Mesenchymal stem cell (in vitro differentiated cells and primary cell): ENCODE measurements at regions not wholly inside any gene's neighbourhood (a gene's known extent, or its start where the extent isn't known, plus 50 kb on each side); places are given as distances from the start of the nearest gene placed in this dataset.

ENCODE experiments used
- DNase-seq: peaks from one replicate; pipeline ENCODE4 v3.0.0-alpha.2; 2013
- H2AFZ ChIP-seq: one replicate; pipeline ENCODE4 v1.6.1; 2013; ENCODE audit warnings: low read depth, mild to moderate bottlenecking, control low read depth, inconsistent platforms, low read length, moderate library complexity
- H2AK5ac ChIP-seq: 2 replicates; pipeline ENCODE4 v1.6.1; 2013; ENCODE audit warnings: low read length, moderate library complexity, mild to moderate bottlenecking, inconsistent platforms; ENCODE audit not compliant: severe bottlenecking
- H2BK120ac ChIP-seq: one replicate; pipeline ENCODE4 v1.6.1; 2013; ENCODE audit warnings: low read depth, mild to moderate bottlenecking, inconsistent platforms, low read length, moderate library complexity
- H2BK12ac ChIP-seq, 2 experiments: one replicate each; pipeline ENCODE4 v1.6.1; 2013; ENCODE audit warnings: inconsistent platforms in 2 of 2, low read length in 2 of 2, mild to moderate bottlenecking in 2 of 2, moderate library complexity in 2 of 2, control low read depth in 1 of 2
- H2BK15ac ChIP-seq: one replicate; pipeline ENCODE4 v1.6.1; 2013; ENCODE audit warnings: mild to moderate bottlenecking, low read depth, inconsistent platforms; ENCODE audit not compliant: poor library complexity, severe bottlenecking
- H2BK5ac ChIP-seq: 2 replicates; pipeline ENCODE4 v1.6.1; 2013; ENCODE audit warnings: low read depth, mild to moderate bottlenecking, low read length, control low read depth, inconsistent platforms; ENCODE audit not compliant: poor library complexity, severe bottlenecking
- H3K14ac ChIP-seq, 2 experiments: one replicate each; pipeline ENCODE4 v1.6.1; 2013; ENCODE audit warnings: inconsistent platforms in 2 of 2, low read length in 2 of 2, control low read depth in 1 of 2, mild to moderate bottlenecking in 1 of 2, moderate library complexity in 1 of 2
- H3K18ac ChIP-seq, 2 experiments: one replicate each; pipeline ENCODE4 v1.6.1; 2013; ENCODE audit warnings: inconsistent platforms in 2 of 2, low read length in 2 of 2, control low read depth in 1 of 2, low read depth in 1 of 2, mild to moderate bottlenecking in 1 of 2
- H3K23ac ChIP-seq, 2 experiments: one replicate each; pipeline ENCODE4 v1.6.1; 2013; ENCODE audit warnings: inconsistent platforms in 2 of 2, low read length in 2 of 2, mild to moderate bottlenecking in 2 of 2, moderate library complexity in 2 of 2, control low read depth in 1 of 2
- H3K27ac ChIP-seq: 2 replicates; pipeline ENCODE4 v1.5.1; 2013; ENCODE audit warnings: mild to moderate bottlenecking, moderate library complexity, low read length, control low read depth, inconsistent platforms; ENCODE audit not compliant: poor library complexity, severe bottlenecking
- H3K27me3 ChIP-seq, 2 experiments: 2 replicates each; pipeline versions ENCODE4 v1.6.1 to v1.7.0; 2013; ENCODE audit warnings: low read length in 2 of 2, mild to moderate bottlenecking in 2 of 2, moderate library complexity in 2 of 2, control low read depth in 1 of 2, inconsistent platforms in 1 of 2; ENCODE audit not compliant: control insufficient read depth in 1 of 2, insufficient read depth in 1 of 2
- H3K36me3 ChIP-seq, 2 experiments: 2 replicates each; pipeline versions ENCODE4 v1.6.1 to v1.7.0; 2013; ENCODE audit warnings: low read length in 2 of 2, control low read depth in 1 of 2, inconsistent platforms in 1 of 2, low read depth in 1 of 2, mild to moderate bottlenecking in 1 of 2; ENCODE audit not compliant: insufficient read depth in 2 of 2, control insufficient read depth in 1 of 2
- H3K4ac ChIP-seq, 2 experiments: one replicate each; pipeline ENCODE4 v1.6.1; 2013; ENCODE audit warnings: inconsistent platforms in 2 of 2, low read length in 2 of 2, mild to moderate bottlenecking in 2 of 2, moderate library complexity in 2 of 2, control low read depth in 1 of 2, low read depth in 1 of 2
- H3K4me1 ChIP-seq: 2 replicates; pipeline ENCODE4 v1.6.1; 2013; ENCODE audit warnings: low read depth, low read length, control low read depth; ENCODE audit not compliant: control insufficient read depth, insufficient read depth
- H3K4me2 ChIP-seq: 2 replicates; pipeline ENCODE4 v1.6.1; 2013; ENCODE audit warnings: low read length, mild to moderate bottlenecking, inconsistent platforms; ENCODE audit not compliant: poor library complexity, severe bottlenecking
- H3K4me3 ChIP-seq, 2 experiments: 2 replicates each; pipeline versions ENCODE4 v1.5.1 to v1.7.0; 2013; ENCODE audit warnings: low read length in 2 of 2, mild to moderate bottlenecking in 2 of 2, control low read depth in 1 of 2, low read depth in 1 of 2; ENCODE audit not compliant: insufficient read depth in 1 of 2
- H3K79me1 ChIP-seq: replicated peaks from 2 replicates; pipeline ENCODE4 v1.6.1; 2013; ENCODE audit warnings: mild to moderate bottlenecking, control low read depth, low read length, inconsistent platforms; ENCODE audit not compliant: poor library complexity, severe bottlenecking
- H3K9ac ChIP-seq: 2 replicates; pipeline ENCODE4 v1.7.0; 2013; ENCODE audit warnings: mild to moderate bottlenecking, low read length, moderate library complexity
- H3K9me3 ChIP-seq: 2 replicates; pipeline ENCODE4 v1.7.0; 2013; ENCODE audit warnings: mild to moderate bottlenecking, low read length; ENCODE audit not compliant: control insufficient read depth
- H4K8ac ChIP-seq: one replicate; pipeline ENCODE4 v1.6.1; 2013; ENCODE audit warnings: inconsistent platforms, mild to moderate bottlenecking, low read length, moderate library complexity
- H4K91ac ChIP-seq: one replicate; pipeline ENCODE4 v1.6.1; 2013; ENCODE audit warnings: mild to moderate bottlenecking, low read length, inconsistent platforms
- WGBS: methylation state at CpG from one replicate; pipeline ENCODE4 v1.1.7; 2013; ENCODE audit warnings: mixed read lengths; 5-methylcytosine and 5-hydroxymethylcytosine counted together

DNA sequence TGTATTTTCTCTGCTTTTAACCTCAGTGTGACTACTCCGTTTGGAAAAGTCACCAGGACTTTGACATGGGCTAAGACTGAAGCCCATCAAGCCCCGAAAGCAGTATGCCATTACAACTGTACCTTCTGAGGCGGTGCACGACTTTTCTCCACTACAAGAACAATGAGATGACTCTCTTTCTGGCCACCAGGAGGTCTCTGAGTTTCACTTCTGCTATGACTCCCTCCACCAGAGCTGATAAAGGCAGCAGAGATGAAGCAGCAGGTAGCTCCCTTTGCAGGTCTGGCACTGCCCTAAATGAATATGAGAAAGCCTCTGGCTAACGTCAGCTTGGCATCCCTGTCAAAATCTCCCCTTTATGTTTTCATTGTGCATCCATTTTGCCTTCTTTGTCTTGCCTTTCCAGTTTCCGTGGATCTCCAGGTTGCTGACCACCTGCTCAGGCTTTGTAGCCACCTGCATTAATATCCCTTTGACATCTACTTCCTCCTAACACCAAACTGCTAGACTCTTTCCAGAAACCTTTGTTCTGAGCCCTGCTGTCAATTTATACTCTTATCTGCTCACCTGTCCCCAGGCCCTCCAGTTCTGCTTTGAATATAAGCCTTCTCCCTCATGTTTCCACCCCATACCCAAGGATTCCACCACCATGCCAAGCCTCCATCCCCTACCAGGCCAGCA, 221.7 kb downstream of the ZNF608 start:
- Histone ChIP-seq H2BK12ac (no peak overlapping the region), H2AFZ (no peak overlapping the region), H3K23ac (no peak overlapping the region), H4K91ac (no peak overlapping the region), H3K4ac (no peak overlapping the region), H3K4me3 (no peak overlapping the region), H3K18ac (no peak overlapping the region), H3K27ac (no peak overlapping the region), H3K27me3 (peaks cover 0 to 6% of the 10 kb centered on the region in 2 experiments), H2BK15ac (no peak overlapping the region), H3K9me3 (no peaks in the 10 kb centered on the region), H3K79me1 (no peaks in the 10 kb centered on the region), H3K4me1 (no peaks in the 10 kb centered on the region), H3K14ac (no peak overlapping the region), H2BK5ac (no peak overlapping the region), H3K9ac (no peak overlapping the region), H2AK5ac (no peak overlapping the region), H3K4me2 (no peak overlapping the region), H4K8ac (no peak overlapping the region), H2BK120ac (no peak overlapping the region), H3K36me3 (no peaks in the 10 kb centered on the region)
- no peak for DNase-seq
- WGBS: 93% methylated on average over 6 of the region's 6 CpGs

DNA sequence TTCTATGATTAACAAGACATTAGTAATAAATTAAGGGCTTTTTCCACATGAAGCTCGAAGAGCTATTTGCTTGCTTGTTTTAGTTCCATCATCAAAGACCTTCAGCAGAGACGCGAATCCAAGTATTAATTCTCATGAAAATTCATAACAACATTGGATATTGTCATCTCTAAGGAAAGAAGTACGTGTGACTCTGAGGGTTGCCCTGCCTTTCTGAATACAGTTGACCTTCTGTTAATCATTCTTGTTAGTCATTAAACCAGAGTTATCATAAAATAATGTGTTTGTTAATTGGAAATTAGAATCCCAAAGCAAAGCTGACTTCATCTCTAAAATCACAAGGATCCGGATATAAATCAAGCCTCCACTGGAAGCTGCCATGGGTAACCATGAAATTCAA, 222.5 kb downstream of the ZNF608 start:
- 87% methylated on average over 4 of the region's 5 CpGs for WGBS
- Histone ChIP-seq H2BK15ac (no peak overlapping the region), H3K9ac (no peak overlapping the region), H3K18ac (no peak overlapping the region), H4K8ac (no peak overlapping the region), H3K27me3 (peaks cover 0 to 6% of the 10 kb centered on the region in 2 experiments), H3K4ac (no peak overlapping the region), H2AK5ac (no peak overlapping the region), H2BK12ac (no peak overlapping the region), H3K4me3 (no peak overlapping the region), H3K9me3 (no peaks in the 10 kb centered on the region), H3K4me1 (no peaks in the 10 kb centered on the region), H3K36me3 (no peaks in the 10 kb centered on the region), H4K91ac (no peak overlapping the region), H3K4me2 (no peak overlapping the region), H2BK120ac (no peak overlapping the region), H3K27ac (no peak overlapping the region), H3K23ac (no peak overlapping the region), H2AFZ (no peak overlapping the region), H3K79me1 (no peaks in the 10 kb centered on the region), H2BK5ac (no peak overlapping the region), H3K14ac (no peak overlapping the region)
- DNase-seq: no peak

DNA sequence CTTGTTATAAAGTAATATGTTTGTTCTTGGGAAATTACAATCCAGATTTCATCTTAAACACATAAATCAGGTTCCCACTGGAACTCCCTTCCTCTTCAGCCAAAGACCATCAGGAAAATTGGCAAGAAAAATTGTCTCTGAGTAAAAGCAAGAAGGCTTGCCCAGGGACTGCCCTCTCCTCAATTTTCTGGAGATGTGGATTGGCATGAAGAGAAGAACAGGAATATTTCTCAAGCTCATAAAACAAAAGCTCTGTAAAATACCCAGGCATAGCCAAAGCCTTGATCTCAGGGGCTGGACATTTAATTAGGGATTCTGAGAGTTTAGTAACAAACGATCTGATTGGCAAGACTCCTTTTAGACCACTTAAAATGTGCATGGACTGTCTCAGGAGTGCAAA, 223.4 kb downstream of the ZNF608 start:
- H3K4ac ChIP-seq: no peak overlapping the region
- no peak overlapping the region for H2AFZ ChIP-seq
- H4K91ac ChIP-seq: no peak overlapping the region
- no peak overlapping the region for H2BK12ac ChIP-seq
- no peak overlapping the region for H4K8ac ChIP-seq
- no peaks in the 10 kb centered on the region for H3K79me1 ChIP-seq
- H2AK5ac ChIP-seq: no peak overlapping the region
- no peak overlapping the region for H3K4me3 ChIP-seq
- H2BK120ac ChIP-seq: no peak overlapping the region
- H2BK15ac ChIP-seq: no peak overlapping the region
- H3K9me3 ChIP-seq: no peaks in the 10 kb centered on the region
- no peak overlapping the region for H3K9ac ChIP-seq
- no peaks in the 10 kb centered on the region for H3K36me3 ChIP-seq
- no peak overlapping the region for H3K27ac ChIP-seq
- H3K23ac ChIP-seq: no peak overlapping the region
- WGBS: 58% methylated on average over 1 of the region's 1 CpG
- H3K27me3 ChIP-seq: peaks cover 0 to 6% of the 10 kb centered on the region in 2 experiments
- H3K18ac ChIP-seq: no peak overlapping the region
- DNase-seq: no peak
- no peak overlapping the region for H3K4me2 ChIP-seq
- no peak overlapping the region for H2BK5ac ChIP-seq
- H3K14ac ChIP-seq: no peak overlapping the region
- H3K4me1 ChIP-seq: no peaks in the 10 kb centered on the region

DNA sequence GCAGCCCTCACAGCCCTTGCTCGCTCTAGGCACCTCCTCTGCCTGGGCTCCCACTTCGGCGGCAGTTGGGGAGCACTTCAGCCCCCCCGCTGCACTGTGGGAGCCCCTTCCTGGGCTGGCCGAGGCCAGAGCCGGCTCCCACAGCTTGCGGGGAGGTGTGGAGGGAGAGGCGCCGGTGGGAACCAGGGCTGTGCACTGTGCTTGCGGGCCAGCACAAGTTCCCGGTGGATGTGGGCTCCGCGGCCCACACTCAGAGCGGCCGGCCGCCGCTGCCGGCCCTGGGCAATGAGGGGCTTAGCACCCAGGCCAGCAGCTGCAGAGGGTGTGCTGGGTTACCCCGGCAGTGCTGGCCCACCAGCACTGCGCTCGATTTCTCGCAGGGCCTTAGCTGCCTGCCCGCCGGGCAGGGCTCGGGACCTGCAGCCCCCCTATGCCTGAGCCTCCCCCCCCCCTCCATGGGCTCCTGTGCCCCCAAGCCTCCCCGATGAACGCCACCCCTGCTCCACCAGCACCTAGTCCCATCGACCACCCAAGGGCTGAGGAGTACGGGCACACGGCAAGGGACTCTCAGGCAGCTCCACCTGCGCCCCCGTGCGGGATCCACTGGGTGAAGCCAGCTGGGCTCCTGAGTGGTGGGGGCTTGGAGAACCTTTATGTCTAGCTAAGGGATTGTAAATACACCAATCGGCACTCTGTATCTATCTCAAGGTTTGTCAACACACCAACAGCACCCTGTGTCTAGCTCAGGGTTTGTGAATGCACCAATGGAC, 224.8 kb downstream of the ZNF608 start:
- H2BK12ac ChIP-seq: peak overlapping the region in 1 of 2 experiments; percentile 29
- H3K4me2 ChIP-seq: no peak overlapping the region
- no peak overlapping the region for H3K18ac ChIP-seq
- no peaks in the 10 kb centered on the region for H3K36me3 ChIP-seq
- no peak overlapping the region for H3K23ac ChIP-seq
- no peak overlapping the region for H2AFZ ChIP-seq
- no peak overlapping the region for H2BK120ac ChIP-seq
- H2AK5ac ChIP-seq: no peak overlapping the region
- H2BK15ac ChIP-seq: no peak overlapping the region
- no peak overlapping the region for H3K9ac ChIP-seq
- no peak overlapping the region for H4K91ac ChIP-seq
- H3K79me1 ChIP-seq: no peaks in the 10 kb centered on the region
- no peaks in the 10 kb centered on the region for H3K9me3 ChIP-seq
- H3K4me1 ChIP-seq: no peaks in the 10 kb centered on the region
- 79% methylated on average over 16 of the region's 34 CpGs for WGBS
- no peak overlapping the region for H4K8ac ChIP-seq
- no peak overlapping the region for H3K27ac ChIP-seq
- H3K14ac ChIP-seq: no peak overlapping the region
- no peak overlapping the region for H2BK5ac ChIP-seq
- no peak overlapping the region for H3K4me3 ChIP-seq
- H3K27me3 ChIP-seq: peaks cover 0 to 6% of the 10 kb centered on the region in 2 experiments
- no peak overlapping the region for H3K4ac ChIP-seq
- no peak for DNase-seq
